Activated CD4-positive, alpha-beta T cell treated with anti-CD3 and anti-CD28 coated beads, Interleukin-2, Interleukin-4, amounts not matched to agents 100 ng/mL and 50 ng/mL, durations not matched to agents 16 hours and 8 hours (primary cell): ENCODE measurements at regions not wholly inside any gene's neighbourhood (a gene's known extent, or its start where the extent isn't known, plus 50 kb on each side); places are given as distances from the start of the nearest gene placed in this dataset.
"Not testable (repeated sequence)": the region's sequence is repeated elsewhere in the genome, so short reads cannot be mapped to it uniquely, and the experiment has no call there.

ENCODE experiments used
- DNase-seq: peaks from one replicate; pipeline ENCODE4 v3.0.0-alpha.2; 2020; ENCODE audit warnings: low spot score

GRCh38 chr1:194014014-194014413, 827.6 kb upstream of the B3GALT2 start:
- DNase-seq: no peak

GRCh38 chr1:194013561-194013960, 827.1 kb upstream of the B3GALT2 start:
- no peak for DNase-seq

GRCh38 chr1:194004146-194004545, 817.7 kb upstream of the B3GALT2 start:
- no peak for DNase-seq

GRCh38 chr1:194001726-194002350, 815.4 kb upstream of the B3GALT2 start:
- not testable (repeated sequence) for DNase-seq

- no peak for DNase-seq
Observed at GRCh38 chr1:193988885-193989284, 802.5 kb upstream of the B3GALT2 start.

GRCh38 chr1:193979219-193979618, 792.8 kb upstream of the B3GALT2 start:
- DNase-seq: no peak

- no peak for DNase-seq
Observed at GRCh38 chr1:193974286-193974798, 787.9 kb upstream of the B3GALT2 start.

- DNase-seq: no peak
Observed at GRCh38 chr1:193973428-193973827, 787.0 kb upstream of the B3GALT2 start.

- DNase-seq: no peak
Observed at GRCh38 chr1:193971595-193971994, 785.2 kb upstream of the B3GALT2 start.

GRCh38 chr1:193960499-193960898, 774.1 kb upstream of the B3GALT2 start:
- DNase-seq: no peak

- DNase-seq: no peak
Observed at GRCh38 chr1:193960040-193960439, 773.6 kb upstream of the B3GALT2 start.

GRCh38 chr1:193957556-193958095, 771.2 kb upstream of the B3GALT2 start:
- no peak for DNase-seq

GRCh38 chr1:193952778-193953374, 766.5 kb upstream of the B3GALT2 start:
- DNase-seq: no peak

GRCh38 chr1:193951984-193952383, 765.6 kb upstream of the B3GALT2 start:
- no peak for DNase-seq

GRCh38 chr1:193944454-193944853, 758.0 kb upstream of the B3GALT2 start:
- DNase-seq: no peak

GRCh38 chr1:193940176-193940575, 753.8 kb upstream of the B3GALT2 start:
- no peak for DNase-seq

GRCh38 chr1:193939585-193939984, 753.2 kb upstream of the B3GALT2 start:
- DNase-seq: no peak

- DNase-seq: no peak
Observed at GRCh38 chr1:193937308-193937707, 750.9 kb upstream of the B3GALT2 start.

GRCh38 chr1:193932979-193933378, 746.6 kb upstream of the B3GALT2 start:
- no peak for DNase-seq

GRCh38 chr1:193931356-193931755, 744.9 kb upstream of the B3GALT2 start:
- no peak for DNase-seq

- no peak for DNase-seq
Observed at GRCh38 chr1:193929374-193930033, 743.1 kb upstream of the B3GALT2 start.

GRCh38 chr1:193927550-193927949, 741.1 kb upstream of the B3GALT2 start:
- no peak for DNase-seq

GRCh38 chr1:193926956-193927355, 740.5 kb upstream of the B3GALT2 start:
- no peak for DNase-seq
